ENCODE measurements at regions not wholly inside any gene's neighbourhood (a gene's known extent, or its start where the extent isn't known, plus 50 kb on each side); places are given as distances from the start of the nearest gene placed in this dataset.

GRCh38 chr12:58396239-58396638, 454.9 kb downstream of the ATP23 start:
- no peak for TF ChIP-seq CTCF (IDR thresholded peaks at IDR 0.05)
- TF ChIP-seq EZH2 (IDR thresholded peaks at IDR 0.05; ENCODE audit: borderline replicate concordance, insufficient read depth, low read depth, low read length, poor library complexity, severe bottlenecking): no peak

Data from B cell (primary cell).